ENCODE measurements at regions not wholly inside any gene's neighbourhood (a gene's known extent, or its start where the extent isn't known, plus 50 kb on each side); places are given as distances from the start of the nearest gene placed in this dataset.
"Not testable (repeated sequence)": the region's sequence is repeated elsewhere in the genome, so short reads cannot be mapped to it uniquely, and the experiment has no call there.

- Histone ChIP-seq H3K9me3 (ENCODE audit: low read depth, low read length, poor library complexity, severe bottlenecking) (no peaks in the 10 kb centered on the region), H3K4me1 (ENCODE audit: insufficient read depth, low read length, poor library complexity, severe bottlenecking) (no peaks in the 10 kb centered on the region), H3K36me3 (ENCODE audit: insufficient read depth, low read length, poor library complexity, severe bottlenecking) (no peaks in the 10 kb centered on the region), H3K27ac (ENCODE audit: low read depth, low read length, poor library complexity, severe bottlenecking) (no peak overlapping the region), H3K27me3 (replicated peaks; ENCODE audit: insufficient read depth, low read depth, low read length, poor library complexity) (peaks cover 24% of the 10 kb centered on the region), H3K4me3 (ENCODE audit: low read depth, low read length, poor library complexity, severe bottlenecking) (no peak overlapping the region)
- DNase-seq (ENCODE audit: low spot score), result no peak
- ChIA-PET POLR2A (ENCODE audit: low non-redundant PET) (no interaction called here), CTCF (no interaction called here)
- TF ChIP-seq EZH2 (IDR thresholded peaks at IDR 0.05; ENCODE audit: borderline replicate concordance, low read depth, low read length, poor library complexity, severe bottlenecking) (no peak), CTCF (conservative IDR thresholded peaks at IDR 0.05; ENCODE audit: low read depth, low read length) (no peak)
- intact Hi-C loops (cut with micrococcal nuclease; ENCODE audit: unreplicated experiment), result no loop called here
- no TSS peak for BruUV-seq (replicated peaks)
Measured at GRCh38 chr3:10653241-10653640, 147.9 kb upstream of the ATP2B2 start.

- CTCF ChIA-PET, result no interaction called here
Measured at GRCh38 chr3:10653866-10654611, 148.7 kb upstream of the ATP2B2 start.

GRCh38 chr3:10655105-10655504, 149.7 kb upstream of the ATP2B2 start:
- Histone ChIP-seq H3K4me1 (ENCODE audit: insufficient read depth, low read length, poor library complexity, severe bottlenecking) (no peaks in the 10 kb centered on the region), H3K4me3 (ENCODE audit: low read depth, low read length, poor library complexity, severe bottlenecking) (no peak overlapping the region), H3K27me3 (replicated peaks; ENCODE audit: insufficient read depth, low read depth, low read length, poor library complexity) (peaks cover 22% of the 10 kb centered on the region), H3K36me3 (ENCODE audit: insufficient read depth, low read length, poor library complexity, severe bottlenecking) (no peaks in the 10 kb centered on the region), H3K27ac (ENCODE audit: low read depth, low read length, poor library complexity, severe bottlenecking) (no peak overlapping the region), H3K9me3 (ENCODE audit: low read depth, low read length, poor library complexity, severe bottlenecking) (no peaks in the 10 kb centered on the region)
- no TSS peak for BruUV-seq (replicated peaks)
- no peak for DNase-seq (ENCODE audit: low spot score)
- TF ChIP-seq EZH2 (IDR thresholded peaks at IDR 0.05; ENCODE audit: borderline replicate concordance, low read depth, low read length, poor library complexity, severe bottlenecking) (no peak), CTCF (conservative IDR thresholded peaks at IDR 0.05; ENCODE audit: low read depth, low read length) (no peak)
- CTCF ChIA-PET, result no interaction called here
- POLR2A ChIA-PET (ENCODE audit: low non-redundant PET), result no interaction called here
- intact Hi-C loops (cut with micrococcal nuclease; ENCODE audit: unreplicated experiment), result no loop called here

More at GRCh38 chr3:10653866-10654611, 148.7 kb upstream of the ATP2B2 start:
- no peaks in the 10 kb centered on the region for H3K4me1 ChIP-seq (ENCODE audit: insufficient read depth, low read length, poor library complexity, severe bottlenecking)
- no peak for TF ChIP-seq EZH2 (IDR thresholded peaks at IDR 0.05; ENCODE audit: borderline replicate concordance, low read depth, low read length, poor library complexity, severe bottlenecking)
- no peak for TF ChIP-seq CTCF (conservative IDR thresholded peaks at IDR 0.05; ENCODE audit: low read depth, low read length)
- no peak for DNase-seq (ENCODE audit: low spot score)
- H3K36me3 ChIP-seq (ENCODE audit: insufficient read depth, low read length, poor library complexity, severe bottlenecking), result no peaks in the 10 kb centered on the region
- H3K4me3 ChIP-seq (ENCODE audit: low read depth, low read length, poor library complexity, severe bottlenecking), result no peak overlapping the region
- no peaks in the 10 kb centered on the region for H3K9me3 ChIP-seq (ENCODE audit: low read depth, low read length, poor library complexity, severe bottlenecking)
- H3K27me3 ChIP-seq (replicated peaks; ENCODE audit: insufficient read depth, low read depth, low read length, poor library complexity), result peaks cover 23% of the 10 kb centered on the region
- intact Hi-C loops (cut with micrococcal nuclease; ENCODE audit: unreplicated experiment), result no loop called here
- BruUV-seq (replicated peaks), result no TSS peak
- POLR2A ChIA-PET (ENCODE audit: low non-redundant PET), result no interaction called here
- no peak overlapping the region for H3K27ac ChIP-seq (ENCODE audit: low read depth, low read length, poor library complexity, severe bottlenecking)

- H3K9me3 ChIP-seq (ENCODE audit: low read depth, low read length, poor library complexity, severe bottlenecking); H3K27ac ChIP-seq (ENCODE audit: low read depth, low read length, poor library complexity, severe bottlenecking); intact Hi-C loops (cut with micrococcal nuclease; ENCODE audit: unreplicated experiment); BruUV-seq (replicated peaks); H3K4me1 ChIP-seq (ENCODE audit: insufficient read depth, low read length, poor library complexity, severe bottlenecking); H3K4me3 ChIP-seq (ENCODE audit: low read depth, low read length, poor library complexity, severe bottlenecking); POLR2A ChIA-PET (ENCODE audit: low non-redundant PET); CTCF ChIA-PET; H3K36me3 ChIP-seq (ENCODE audit: insufficient read depth, low read length, poor library complexity, severe bottlenecking); DNase-seq (ENCODE audit: low spot score): not testable (repeated sequence)
- H3K27me3 ChIP-seq (replicated peaks; ENCODE audit: insufficient read depth, low read depth, low read length, poor library complexity), result peaks cover 22% of the 10 kb centered on the region
Measured at GRCh38 chr3:10657339-10657738, 152.0 kb upstream of the ATP2B2 start.

Data from A673 (cell line).